ENCODE measurements at regions not wholly inside any gene's neighbourhood (a gene's known extent, or its start where the extent isn't known, plus 50 kb on each side); places are given as distances from the start of the nearest gene placed in this dataset.

DNA sequence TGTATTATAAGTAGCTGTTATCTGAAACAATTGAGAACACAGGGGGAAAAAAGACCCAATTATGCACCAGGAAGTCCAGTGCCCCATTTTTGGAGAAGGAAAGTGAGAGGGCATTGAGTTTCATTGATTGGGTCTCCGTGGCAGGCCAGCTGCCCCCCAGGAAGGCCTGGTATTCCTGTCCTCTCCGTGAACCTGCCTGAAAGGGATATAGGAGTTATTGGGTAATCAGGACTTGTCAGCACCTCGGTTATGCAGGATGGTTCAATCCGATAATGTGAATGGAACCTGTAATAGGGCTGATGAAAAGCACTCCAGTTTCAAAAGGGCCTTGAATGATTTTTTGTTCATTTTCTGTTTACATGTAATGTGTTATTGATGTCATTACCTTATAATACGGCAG lies 122.0 kb upstream of the RARB start:
- TF ChIP-seq CTCF (conservative IDR thresholded peaks at IDR 0.05; ENCODE audit: low read length) (no peak), EZH2phosphoT487 (IDR thresholded peaks at IDR 0.05; ENCODE audit: borderline replicate concordance, low read depth, low read length) (no peak)

Data from OCI-LY7 (cell line).